NCI-H187 treated with DMSO at 0.1 percent for 48 hours (cell line): ENCODE measurements at regions not wholly inside any gene's neighbourhood (a gene's known extent, or its start where the extent isn't known, plus 50 kb on each side); places are given as distances from the start of the nearest gene placed in this dataset.
"Not testable (repeated sequence)": the region's sequence is repeated elsewhere in the genome, so short reads cannot be mapped to it uniquely, and the experiment has no call there.

Experiments
- DNase-seq: peaks from one replicate; lab custom pipeline; 2025; lab: John Stamatoyannopoulos, UW

DNA sequence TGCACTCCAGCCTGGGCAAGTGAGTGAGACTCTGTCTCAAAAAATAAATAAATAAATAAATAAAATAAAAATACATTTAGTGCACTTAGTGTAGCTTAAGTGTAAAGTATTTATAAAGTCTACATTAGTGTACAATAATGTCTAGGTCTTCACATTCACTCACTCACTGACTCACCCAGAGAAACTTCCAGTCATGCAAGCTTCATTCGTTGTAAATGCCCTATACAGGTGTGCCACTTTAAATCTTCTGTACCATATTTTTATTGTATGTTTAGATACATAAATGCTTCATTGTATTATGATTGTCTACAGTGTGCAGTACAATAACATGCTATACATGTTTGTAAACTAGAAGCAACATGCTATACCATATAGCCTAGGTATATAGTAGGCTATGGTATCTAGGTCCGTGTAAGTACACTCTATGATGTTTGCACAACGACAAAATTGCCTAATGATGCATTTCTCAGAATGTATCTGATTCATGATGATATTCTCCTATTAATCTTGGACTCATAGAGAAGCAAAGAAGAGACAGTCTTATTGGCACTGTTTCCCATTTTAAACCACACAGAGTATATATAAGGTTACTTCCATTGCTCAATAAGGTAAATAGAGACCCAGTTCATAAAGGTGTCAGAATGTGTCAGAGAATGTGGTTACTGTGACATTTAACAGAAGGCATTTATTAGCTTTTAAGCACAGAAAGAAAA lies 1314.9 kb downstream of the CDH11 start:
- DNase-seq = no peak

DNA sequence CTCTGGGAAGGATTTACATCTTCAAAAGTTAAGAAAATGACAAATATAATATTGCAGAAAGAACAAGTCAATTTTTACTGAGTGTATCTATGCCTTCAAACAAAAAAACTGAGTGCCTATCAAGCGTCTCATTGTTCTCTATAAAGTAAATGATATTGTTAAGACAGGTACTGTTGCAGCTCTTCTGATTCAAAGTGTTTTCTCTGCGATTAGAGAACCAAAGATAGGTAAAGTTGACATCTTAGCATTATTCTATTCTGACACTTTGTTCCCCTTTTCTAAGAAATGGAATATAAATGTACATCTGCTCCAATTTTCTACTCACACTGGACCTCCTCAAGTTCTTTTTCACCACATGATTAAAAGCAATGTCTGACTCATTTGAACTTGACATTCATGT lies 1317.7 kb downstream of the CDH11 start:
- DNase-seq = no peak

DNA sequence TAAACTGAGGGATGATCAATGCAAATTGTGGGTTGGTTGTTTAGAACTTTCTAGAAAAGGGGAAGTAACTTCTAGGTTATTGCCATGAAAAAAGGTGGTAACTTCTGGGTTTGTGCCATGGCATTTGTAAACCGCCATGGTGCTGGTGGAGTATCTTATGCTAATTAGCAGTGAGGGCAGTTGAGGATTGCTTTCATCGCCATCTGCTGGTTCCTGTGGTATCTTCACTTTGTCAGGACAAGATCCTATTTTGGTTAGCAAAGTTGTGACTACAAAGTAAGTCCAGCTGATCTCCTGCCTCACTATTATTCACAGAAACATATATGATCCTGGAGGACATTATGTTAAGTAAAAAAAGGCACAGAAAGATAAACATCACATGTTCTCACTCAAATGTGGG lies 1332.3 kb downstream of the CDH11 start:
- DNase-seq = no peak

DNA sequence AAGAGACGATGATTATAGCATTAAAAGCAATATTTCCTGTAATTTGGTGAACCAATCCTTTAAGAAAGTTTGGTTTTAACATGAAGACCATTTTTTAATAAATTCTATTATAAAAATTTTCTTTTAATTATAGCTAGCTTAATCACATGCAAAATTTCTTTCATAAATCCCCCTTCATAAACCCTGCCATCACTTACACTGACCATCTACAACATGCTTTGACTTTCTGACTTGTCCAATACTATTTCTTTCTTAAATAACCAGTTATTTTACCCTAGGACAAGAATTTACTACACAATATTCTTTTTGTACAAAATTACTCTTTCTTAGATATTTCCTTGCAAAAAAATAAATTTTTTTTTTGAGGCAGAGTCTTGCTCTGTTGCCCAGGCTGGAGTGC lies 1334.8 kb downstream of the CDH11 start:
- no peak for DNase-seq

- no peak for DNase-seq
Observed at GRCh38 chr16:63785170-63785569, 1336.7 kb downstream of the CDH11 start.

DNA sequence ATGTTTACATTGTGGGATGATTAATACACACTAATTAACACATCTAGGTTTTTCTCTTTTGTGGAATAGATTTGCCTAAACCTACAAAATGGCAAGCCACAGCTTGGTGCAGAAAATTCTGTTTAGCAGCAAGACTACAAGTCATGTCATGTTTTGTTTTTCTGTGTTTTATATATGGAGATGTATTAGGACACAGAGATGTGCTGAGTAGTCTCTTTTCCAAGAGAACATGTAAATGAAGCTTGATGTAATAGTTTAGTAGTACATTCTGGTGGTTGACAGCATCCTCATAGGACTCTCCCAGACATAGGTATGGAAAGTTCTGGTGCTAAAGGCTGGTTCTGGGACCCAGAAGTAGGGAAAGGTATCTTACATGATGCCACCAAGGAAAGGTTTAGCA lies 1345.4 kb downstream of the CDH11 start:
- no peak for DNase-seq

GRCh38 chr16:63776034-63776433 lies 1345.8 kb downstream of the CDH11 start:
- DNase-seq = no peak

GRCh38 chr16:63774302-63774701 lies 1347.6 kb downstream of the CDH11 start:
- no peak for DNase-seq

- no peak for DNase-seq
Observed at GRCh38 chr16:63769211-63769610, 1352.7 kb downstream of the CDH11 start.

DNA sequence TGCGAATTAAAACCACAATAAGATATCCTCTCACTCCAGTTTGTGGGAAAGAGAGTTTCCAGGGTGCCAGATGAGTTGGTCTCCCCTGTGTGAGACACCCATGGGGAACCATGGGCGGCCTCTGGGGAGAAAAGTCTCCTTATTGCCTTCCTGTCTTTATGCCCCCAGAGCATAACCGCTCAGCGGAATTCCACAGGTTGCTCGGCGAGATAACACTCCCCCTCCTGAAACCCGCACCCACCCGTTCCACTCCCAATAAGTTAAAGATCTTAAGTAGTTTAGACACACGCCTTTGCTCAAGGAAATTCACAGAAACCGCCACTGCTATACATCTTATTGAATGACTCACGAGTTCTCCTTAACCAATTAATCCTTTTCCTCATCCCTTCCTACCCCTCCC lies 1361.6 kb downstream of the CDH11 start:
- not testable (repeated sequence) for DNase-seq

- no peak for DNase-seq
Observed at GRCh38 chr16:63752347-63752746, 1369.5 kb downstream of the CDH11 start.

DNA sequence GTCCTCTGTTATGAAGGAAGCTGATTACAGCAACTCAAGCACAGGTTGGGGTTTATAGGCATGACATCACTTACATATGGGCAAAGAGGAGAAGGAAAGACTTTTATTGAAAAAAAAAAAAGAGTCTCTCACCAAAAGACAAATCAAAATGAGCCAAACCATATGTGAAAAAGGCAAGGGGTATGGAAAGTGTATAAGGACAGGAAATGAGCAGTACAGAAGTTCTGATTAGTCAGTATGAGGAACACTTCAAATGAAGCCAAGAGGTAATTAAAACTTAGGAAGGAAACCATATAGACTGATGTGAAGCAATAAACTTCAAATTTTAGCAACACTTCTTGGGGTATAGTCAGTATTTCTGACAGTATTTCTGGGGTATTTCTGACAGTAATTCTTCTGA lies 1372.6 kb downstream of the CDH11 start:
- no peak for DNase-seq

- no peak for DNase-seq
Observed at GRCh38 chr16:63745456-63745855, 1376.4 kb downstream of the CDH11 start.

GRCh38 chr16:63744077-63744874 lies 1377.6 kb downstream of the CDH11 start:
- DNase-seq = no peak

- no peak for DNase-seq
Observed at GRCh38 chr16:63742150-63742549, 1379.7 kb downstream of the CDH11 start.

GRCh38 chr16:63737633-63738032 lies 1384.2 kb downstream of the CDH11 start:
- DNase-seq = no peak

- DNase-seq = no peak
Observed at GRCh38 chr16:63735456-63735855, 1386.4 kb downstream of the CDH11 start.

DNA sequence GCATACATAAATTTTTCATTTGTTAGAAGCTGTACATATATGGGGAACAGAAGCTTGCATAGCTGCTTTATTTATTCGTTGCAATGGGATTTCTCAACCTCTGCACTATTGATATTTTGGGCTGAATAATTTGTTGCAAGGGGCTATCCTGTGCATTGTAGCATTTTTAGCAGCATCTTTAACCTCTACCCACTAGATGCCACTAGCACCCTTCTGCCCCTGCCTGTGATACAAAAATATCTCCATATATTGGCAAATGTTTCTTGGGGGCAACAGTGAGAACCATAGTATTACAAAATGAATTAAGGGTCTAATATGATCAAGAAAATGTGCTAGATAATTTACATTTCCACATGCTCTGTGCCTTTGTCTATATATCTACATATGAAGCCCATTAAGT lies 1401.0 kb downstream of the CDH11 start:
- no peak for DNase-seq

DNA sequence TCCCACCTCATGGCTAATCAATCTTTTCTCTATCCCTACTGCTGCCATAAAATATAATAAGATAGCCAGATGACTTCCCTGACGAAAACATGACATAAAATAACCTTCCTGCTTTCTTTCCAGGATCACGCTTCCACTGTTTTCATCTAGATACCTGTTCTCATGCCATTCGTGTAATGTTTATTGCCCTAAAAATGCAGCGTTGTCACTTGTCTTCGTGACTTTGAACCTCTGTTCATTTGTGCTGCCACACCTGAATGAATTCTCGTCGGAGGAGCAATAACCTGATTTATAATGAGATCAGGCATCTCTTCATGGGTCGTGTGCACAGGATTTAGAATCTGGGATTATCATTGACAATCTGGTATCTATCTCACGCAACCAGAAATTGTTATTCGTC lies 1401.9 kb downstream of the CDH11 start:
- no peak for DNase-seq

- DNase-seq = no peak
Observed at GRCh38 chr16:63717806-63718205, 1404.1 kb downstream of the CDH11 start.

GRCh38 chr16:63714876-63715275 lies 1407.0 kb downstream of the CDH11 start:
- no peak for DNase-seq

DNA sequence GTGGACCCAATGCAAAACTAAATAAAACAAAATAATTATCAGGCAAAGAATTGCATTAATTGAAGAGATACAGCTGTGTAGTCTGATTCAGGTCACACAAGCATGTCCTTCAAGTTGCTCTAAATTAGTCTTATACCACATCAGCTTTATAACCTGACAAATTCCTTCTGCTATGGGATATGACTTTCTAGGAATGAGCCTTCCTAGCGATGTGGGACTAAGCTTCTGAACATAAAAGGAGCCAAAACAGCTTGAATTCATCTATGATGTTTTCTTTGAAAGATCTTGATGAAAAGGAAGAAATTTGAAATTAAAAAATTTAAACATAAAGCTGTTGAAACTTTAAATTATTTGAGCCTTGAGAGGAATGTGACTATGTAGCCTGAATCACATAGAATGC lies 1409.1 kb downstream of the CDH11 start:
- DNase-seq = no peak

DNA sequence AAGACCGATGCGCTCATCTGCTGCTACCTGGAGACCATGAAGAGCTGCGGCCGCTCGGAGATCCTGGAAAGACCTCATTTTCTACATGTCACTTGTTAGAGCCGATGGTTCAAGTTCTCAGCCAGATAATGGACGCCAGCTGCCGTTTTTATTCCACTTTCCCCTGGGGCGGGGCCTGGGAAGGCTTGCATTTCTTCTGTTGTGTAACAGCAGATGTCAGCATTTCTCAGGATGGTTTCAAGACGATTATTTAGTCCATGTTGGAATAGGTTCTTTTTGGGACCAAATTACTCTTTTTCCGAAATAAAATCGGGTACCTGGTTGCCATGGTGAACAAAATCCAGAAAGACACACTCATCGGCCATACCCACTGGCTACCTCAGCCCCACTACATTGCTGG lies 1418.3 kb downstream of the CDH11 start:
- DNase-seq = no peak
